UCSD-AML1 (cell line): ENCODE measurements at regions not wholly inside any gene's neighbourhood (a gene's known extent, or its start where the extent isn't known, plus 50 kb on each side); places are given as distances from the start of the nearest gene placed in this dataset.

ENCODE experiments used
- DNase-seq: peaks from one replicate; lab custom pipeline; 2025; ENCODE audit not compliant: unreplicated experiment; lab: John Stamatoyannopoulos, UW

DNA sequence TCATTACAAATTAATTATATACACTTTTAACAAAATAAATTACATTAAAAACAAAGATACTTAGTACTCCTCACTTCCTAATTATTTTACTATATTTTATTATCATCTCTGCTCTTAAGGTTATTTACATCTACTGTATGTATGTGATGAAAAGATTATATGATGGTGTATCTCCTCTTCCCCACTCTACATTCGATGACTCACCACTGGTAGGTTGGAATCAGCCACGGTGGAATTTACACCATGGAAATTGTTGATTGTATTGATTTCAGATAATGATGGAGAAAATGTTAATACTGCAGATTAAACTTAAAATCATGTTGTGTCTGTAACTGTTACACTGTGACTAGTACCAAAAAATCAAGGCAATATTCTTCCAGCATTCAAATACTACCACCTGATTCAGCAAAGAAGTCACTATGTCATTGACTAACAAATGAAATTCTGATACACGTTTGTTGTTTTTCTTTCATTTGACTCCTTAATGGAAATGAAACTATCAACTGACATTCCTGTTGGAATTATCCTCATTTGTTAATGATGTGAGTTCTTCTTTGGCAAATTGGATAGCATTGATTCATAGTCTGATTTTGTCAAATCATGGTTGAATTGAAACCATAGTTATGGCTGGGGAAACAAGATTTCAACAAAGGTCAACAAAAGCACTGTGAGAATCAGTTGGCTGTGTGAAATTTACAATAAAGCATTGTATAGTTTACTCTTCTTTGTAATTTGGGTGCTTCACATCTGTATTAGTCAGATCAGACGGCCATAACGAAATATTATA, 69.0 kb upstream of the NLK start:
- no peak for DNase-seq

DNA sequence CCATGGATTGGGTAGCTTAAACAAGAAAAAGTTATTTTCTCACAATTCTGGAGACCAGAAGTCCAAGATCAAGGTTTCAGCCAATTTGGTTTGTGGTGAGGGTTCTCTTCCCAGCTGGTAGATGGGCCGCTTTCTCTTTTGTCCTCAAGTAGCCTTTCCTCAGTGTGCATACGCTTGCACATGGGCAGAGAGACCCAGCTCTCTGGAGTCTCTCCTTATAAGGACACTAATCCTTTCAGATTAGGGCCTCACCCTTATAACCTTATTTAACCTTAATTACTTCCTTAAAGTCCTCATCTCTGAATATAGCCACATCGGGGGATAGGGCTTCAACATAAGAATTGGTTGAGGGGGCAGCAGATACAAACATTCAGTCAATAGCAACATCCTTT, 68.4 kb upstream of the NLK start:
- no peak for DNase-seq

DNA sequence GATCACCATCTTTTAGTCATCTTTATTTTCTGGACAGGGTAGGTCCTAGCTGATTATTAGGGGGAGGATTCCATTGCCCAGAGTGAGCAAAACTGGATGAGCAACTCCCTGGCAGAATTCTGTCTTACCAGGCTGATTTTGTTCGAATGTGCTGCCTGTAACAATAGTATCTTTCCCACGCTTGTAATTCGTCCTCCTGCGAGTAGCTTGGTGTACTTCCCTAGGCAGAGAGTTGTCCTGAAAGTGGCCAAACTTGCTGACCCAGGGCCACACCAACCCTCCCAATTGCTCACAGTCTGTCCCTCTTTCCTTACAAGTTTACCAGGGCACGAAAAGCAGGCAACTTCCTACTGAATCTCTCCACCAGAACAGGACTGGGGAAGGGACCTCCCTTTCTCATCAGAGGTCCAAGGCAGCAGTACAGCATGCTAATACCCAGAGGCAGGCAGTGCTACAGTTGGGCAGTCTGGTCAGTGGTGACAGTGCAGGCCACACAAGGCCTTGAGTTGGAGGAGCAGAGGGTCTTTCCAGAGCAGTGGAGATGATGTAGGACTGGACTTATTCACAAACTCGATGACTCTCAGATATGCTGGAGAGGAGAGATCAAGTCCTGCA, 67.8 kb upstream of the NLK start:
- DNase-seq = no peak

DNA sequence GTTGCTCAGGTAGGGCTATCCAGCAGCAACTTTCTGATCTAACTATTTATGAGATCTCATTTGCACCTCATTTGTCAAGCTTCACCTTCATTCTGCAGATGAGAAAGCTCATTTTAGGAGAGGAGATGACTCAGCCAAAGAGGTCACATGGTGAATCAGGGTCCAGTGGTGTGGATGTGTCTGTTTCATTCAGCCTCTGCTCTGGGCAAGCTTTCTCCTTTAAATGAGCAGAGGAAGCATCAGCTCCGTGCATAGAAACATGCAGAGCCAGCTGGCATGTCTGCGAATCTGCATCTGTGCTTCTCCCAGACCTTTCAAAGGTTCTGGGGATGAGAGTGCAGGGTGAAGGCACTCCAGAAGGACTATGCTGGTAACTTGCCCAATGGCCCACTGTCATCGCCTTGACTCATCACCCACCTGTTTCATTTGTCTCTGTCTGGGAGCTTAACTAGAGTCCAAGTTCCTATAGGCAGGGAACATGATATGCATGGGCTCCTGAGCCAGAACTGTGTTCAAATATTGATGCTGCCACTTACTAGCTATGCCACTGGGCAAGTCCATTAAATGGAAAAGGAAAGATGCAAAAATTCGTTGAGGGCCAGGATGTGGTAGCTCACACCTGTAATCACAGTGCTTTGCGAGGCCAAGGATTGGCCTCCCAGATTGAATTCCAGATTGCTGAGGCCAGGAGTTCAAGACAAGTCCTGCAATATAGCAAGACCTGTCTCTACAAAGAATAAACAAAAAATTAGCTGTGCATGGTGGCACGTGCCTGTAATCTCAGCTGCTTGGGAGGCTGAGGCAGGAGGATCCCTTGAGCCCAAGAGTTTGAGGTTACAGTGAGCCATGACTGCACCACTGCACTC, 67.1 kb upstream of the NLK start:
- DNase-seq = no peak

DNA sequence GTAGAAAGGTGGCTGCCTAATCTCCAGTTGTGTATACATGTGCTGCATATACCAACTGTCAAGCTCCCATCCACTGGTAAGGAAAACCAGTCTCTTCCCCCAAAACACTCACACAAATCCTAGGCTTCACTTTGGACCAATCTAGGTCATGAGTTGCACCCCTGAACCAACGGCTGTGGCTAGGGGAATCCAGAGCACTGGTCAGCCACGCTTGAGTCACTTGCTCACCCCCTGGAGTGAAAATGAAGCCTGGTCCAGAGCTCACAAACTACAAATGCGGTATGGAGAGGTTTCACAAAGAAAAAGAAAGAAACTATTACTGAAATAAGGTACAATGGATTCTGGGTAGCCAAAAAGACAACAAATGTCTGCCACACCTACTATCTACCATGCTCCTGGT, 66.1 kb upstream of the NLK start:
- DNase-seq = no peak

DNA sequence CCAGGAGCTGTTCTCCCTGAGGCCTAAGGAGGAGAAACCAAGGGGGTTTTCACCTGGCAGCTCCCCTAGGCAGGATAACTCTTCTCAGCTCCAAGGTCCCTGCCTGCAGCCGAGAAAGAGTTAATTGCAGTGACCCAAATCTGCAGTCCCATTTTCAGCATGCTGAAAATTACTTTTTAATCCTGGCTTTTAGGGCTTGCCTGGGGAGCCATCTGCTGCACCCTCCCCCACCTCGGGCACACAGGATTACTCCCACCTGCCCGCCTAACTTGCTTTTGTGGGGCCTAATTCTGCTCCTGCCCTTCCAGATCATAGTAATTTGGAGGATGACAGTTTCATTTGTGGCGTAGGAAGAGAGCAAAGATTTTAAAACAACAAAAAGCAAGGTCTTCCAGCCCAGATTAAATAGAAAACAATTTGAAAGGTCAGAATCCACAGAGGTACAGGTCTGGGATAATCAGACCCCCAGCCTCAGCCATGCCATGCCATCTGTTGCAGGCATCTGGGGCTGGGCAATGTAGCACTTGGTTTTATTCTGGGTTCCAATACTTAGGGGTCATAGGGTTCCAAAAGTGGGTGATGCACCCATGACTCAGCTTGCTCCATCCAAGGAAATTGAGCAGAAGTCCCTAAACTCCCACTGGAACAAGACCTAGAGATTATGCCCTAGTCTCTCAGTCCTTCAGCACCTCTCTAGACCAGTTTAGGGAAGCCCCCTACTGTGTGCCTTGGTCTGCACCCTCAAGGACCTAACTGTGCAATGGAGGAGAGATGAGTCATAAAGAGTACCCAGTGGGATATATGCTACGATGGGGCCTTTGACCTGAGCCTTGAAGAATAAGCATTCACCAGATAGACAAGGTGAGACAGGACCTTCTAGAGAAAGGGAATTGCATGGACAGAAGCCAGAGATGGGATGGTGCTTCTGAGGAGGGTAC, 64.5 kb upstream of the NLK start:
- no peak for DNase-seq

DNA sequence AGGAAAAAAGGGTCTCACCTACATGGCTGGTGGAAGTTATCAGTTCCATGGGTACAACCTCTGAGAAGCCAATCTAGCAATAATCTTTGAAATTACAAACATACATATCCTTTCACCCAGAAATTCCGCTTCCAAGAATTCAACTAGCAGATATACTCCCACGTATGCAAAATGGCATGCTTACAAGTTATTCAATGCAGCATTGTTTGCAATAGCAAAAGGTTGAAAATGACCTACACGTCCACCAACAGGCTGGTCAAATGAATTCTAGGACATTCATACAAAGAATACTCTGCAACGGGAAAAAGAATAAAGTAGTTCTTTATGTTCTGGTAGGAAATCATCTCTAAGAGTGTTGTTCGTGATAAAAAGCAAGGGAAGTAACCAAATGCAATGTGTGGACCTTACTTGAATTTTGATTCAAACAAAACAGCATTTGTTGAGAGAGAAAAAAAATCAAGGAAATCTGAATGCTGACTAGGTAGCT, 63.7 kb upstream of the NLK start:
- DNase-seq = no peak

DNA sequence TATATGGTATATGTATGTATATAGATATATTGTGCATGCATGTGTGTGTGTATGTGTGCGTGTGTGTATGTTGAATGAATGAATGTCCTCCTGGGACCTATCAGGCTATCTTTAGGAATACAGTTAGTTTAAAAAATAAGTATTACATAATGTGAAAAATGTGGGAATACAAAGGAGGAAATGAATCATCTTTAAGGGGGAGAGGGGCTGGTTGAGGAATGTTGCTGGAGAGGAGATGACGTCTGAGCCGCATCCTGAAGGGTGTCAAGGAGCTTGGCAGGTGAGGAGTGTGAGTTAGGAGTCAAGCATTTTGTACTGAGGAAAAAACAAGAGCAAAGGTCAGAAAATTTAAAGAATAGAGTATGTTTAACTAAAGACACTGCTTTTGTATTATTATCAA, 62.4 kb upstream of the NLK start:
- no peak for DNase-seq

DNA sequence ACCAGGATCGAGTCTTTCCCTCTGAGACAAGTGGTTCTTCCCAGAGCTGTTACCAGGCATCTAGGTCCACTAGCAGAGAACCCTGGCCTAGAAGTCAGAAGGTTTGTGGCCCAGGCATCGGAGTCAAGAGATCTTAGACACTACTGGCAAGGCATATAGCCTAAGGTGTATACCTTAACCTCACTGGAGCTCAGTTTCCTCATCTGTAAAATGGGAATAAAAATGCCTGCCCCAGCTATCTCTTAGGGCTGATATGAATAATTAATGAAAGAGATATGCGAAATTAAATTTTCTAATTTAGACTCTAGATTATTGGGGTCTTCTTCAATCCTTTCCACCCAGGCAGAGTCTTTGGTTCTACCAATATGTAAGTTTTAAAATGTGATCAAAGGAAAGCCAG, 60.5 kb upstream of the NLK start:
- no peak for DNase-seq

DNA sequence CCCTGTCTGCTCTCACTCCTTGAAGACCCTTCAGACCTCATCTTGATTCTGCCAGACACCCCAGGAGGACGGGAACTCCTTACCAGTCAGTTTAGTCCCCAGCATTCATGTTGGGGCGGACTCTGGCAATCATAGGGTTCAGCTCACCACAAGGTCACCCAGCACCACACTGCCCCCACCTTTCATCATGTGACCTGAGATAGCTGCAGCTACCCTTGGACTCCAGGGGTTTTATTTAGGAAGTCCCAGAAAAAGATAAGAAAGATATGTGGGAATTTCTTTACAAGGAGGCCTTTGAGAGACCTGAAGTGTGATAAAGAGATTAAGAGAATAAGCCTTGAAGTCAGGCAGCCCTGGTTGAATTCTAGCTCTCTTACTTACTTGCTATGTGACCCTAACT, 59.8 kb upstream of the NLK start:
- DNase-seq = no peak

DNA sequence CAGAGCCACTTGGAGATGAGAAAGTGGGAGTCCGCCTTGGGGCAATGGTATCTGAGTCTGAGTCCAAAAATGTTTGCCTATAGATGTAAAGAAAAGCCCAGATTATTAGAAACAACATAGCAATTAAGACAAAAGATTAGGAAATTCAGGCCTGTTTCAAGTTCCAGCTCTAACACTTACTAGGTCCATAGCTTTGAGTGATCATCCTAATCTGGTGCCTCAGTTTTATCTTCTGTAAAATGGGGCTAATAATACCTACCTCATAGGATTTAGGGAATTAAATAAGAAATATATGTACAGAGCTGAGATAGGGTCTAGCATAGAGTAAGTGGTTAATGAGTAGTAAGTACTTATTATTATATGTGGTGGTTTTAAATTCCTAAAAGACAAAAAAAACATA, 58.6 kb upstream of the NLK start:
- DNase-seq = no peak

DNA sequence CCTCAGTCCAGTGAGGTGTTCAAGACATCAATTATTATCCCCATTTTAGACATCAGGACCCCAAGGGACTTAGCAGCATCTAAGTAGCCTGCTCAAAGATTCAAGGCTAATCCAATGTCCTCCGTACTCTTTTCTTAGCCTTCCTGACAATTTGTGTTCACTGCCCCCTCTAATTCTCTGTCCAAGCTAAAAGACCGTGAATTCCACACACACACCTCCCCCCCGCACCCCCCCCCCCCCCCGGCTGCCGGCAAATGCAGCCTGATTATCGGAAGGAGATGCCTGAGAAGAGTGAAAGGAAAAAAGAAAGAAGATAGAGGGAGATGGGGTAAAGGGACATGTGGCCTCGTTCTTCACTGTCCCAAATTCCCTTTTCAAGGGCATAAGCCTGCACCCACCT, 58.1 kb upstream of the NLK start:
- DNase-seq = no peak

DNA sequence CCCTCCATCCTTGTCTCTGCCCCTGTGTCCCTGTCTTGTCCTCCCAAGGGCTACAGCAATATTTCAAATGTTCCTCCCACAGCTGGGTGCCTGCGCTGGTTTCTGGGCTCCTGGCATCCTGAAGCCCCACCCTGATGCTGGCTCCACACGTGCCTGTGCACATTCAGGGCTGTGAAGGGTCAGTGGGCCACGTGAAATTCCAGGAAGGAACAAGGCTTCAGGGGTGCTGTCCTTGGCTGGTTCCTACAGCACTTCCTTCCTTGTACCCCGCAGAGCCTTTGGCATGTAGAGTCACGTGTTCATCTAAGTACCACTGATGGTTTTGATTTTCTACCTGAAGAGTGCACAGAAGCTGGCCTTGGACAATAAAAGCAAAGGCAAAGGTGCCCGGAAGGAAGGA, 57.7 kb upstream of the NLK start:
- peak; percentile 54 for DNase-seq

DNA sequence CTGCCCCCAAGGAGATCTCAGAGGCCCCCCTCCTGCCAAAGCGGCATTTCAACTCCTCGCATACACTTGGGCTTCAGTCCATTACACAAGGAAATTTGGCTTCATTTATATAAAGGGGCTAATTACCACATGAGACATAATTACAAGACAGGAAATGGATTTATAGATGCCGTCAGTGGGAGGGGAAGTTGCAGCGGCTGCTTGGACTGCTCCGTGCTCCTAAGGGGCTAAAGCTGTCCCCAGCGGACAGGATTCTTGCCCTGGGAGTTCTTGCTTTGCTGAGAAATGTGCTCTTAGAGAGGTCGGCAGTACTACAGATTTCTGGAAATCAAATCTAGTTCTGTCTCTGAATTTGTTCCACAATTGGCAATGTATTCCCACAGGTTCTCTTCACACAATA, 57.2 kb upstream of the NLK start:
- DNase-seq = peak; percentile 54

DNA sequence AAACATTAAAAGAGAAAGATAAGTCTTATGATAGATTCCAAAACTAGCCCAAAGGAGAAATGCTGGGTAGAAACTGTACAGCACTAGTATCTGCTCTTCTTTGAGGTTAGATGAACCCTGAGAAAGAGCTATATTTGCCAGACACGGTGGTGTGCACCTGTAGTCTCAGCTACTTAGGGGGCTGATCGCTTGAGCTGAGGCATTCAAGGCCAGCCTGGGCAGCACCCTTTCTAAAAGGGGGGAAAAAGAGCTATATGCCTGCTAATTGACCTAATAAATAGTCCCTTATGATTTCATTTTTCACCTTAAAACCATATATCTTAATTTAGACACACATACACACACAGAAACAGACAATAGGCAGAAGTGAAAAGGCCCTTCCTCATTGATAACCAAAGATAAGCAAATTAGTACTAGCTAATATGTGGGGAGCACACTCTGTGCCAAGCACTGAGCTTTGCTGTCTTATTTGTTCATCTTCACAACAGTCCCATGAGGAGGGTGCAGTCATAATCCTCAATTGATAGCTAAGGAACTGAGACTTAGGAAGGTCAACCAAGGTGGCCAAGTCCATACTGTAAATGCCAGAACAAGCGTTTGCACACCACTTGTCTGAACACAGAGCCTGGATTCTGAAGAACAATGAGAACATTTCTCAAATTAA, 56.6 kb upstream of the NLK start:
- no peak for DNase-seq

DNA sequence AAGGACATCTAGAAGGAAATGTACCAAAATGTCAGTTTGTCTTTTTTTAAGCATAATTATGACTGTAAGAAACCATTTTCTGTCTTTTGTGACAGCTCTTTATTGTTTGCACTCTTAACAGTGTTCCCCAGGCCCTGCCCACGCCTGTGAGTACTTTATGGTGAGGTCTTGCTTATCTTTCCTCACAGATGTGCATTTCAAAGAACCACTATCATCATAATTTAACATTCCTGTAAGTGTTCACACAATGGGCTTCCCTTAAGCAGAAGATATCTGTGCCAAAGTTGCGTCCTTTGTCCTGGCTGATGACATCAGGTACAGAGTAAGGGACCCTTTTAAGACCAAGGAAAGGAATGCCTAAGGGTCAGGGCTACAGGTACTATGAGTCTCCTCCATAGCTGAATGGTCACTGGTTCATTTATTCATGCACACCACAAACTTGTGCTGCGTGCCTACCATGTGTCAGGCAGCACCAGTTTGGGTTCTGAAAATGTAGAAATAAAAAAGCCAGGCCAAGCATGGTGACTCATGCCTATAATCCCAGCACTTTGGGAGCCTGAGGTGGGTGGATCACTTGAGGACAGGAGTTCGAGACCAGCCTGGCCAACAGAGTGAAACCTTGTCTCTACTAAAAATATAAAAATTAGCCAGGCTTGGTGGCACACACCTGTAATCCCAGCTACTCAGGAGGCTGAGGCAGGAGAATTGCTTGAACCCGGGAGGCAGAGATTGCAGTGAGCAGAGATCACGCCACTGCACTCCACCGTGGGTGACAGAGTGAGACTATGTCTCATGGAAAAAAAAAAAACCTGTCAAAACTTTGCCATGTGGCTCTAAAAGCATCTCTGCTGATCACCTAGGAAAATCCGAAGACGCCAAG, 55.4 kb upstream of the NLK start:
- peak; percentile 54 for DNase-seq

DNA sequence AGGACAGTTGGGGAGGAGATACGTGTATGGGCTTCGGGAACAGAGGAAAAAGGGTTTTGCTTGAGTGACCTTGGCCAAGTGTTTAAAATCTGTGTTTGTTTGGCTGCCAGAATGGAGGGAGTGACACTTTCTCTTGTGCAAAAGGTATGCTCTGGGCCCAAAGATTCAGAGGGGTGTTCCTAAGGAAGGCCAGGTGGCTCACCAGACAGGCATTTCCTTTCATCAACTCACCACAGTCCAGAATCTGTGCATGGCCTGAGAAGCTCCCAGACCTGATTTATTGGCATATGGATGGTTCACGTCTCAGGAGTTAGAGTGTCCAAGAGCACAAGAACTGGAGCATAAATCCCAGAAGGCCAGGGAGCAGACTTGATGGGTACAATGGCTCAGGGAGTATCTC, 53.4 kb upstream of the NLK start:
- DNase-seq = no peak

DNA sequence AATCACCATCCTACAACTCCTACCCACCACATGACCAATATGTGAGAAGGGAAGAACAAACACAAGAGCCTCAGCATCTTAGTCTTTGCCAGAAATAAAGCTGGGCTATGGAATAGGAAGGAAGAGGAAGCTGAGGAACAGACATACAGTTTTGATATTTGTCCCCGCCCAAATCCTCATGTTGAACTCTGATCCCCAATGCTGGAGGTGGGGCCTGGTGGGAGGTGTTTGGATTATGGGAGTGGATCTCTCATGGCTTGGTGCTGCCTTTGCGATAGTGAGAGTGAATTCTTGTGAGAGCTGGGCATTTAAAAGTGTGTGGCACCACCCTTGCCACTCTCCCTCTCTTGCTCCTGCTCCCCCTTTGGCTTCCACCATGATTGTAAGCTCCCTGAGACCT, 52.4 kb upstream of the NLK start:
- DNase-seq = no peak

DNA sequence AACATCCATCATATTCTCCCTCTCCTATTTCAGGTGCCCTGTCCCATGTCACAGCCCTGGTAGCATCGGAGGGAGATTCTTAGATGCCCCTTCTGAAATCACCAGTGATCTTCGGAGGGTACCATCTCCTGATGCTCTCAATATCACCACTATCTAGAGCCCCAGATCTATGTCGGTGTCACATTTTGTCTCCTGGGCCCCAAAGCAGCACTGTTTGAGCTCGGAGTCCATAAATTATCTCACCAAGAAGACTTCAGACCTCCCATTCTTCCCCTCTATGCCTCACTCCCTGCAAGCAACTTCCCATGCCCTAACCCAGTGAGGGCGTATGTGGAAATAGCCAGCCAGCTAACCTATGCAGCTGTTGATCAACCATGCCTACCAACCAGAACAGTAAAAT, 51.5 kb upstream of the NLK start:
- no peak for DNase-seq
